Loucy (cell line): ENCODE measurements at regions not wholly inside any gene's neighbourhood (a gene's known extent, or its start where the extent isn't known, plus 50 kb on each side); places are given as distances from the start of the nearest gene placed in this dataset.
"Not testable (repeated sequence)": the region's sequence is repeated elsewhere in the genome, so short reads cannot be mapped to it uniquely, and the experiment has no call there.

ENCODE experiments used
- H2AFZ ChIP-seq: fragments of 200-600 bp; sonication (generic); 2 replicates; pipeline ENCODE4 v1.6.0; 2016; ENCODE audit warnings: antibody characterized with exemption, mild to moderate bottlenecking, low read length, moderate library complexity
- H3F3A ChIP-seq: fragments of 200-600 bp; 2 replicates; pipeline ENCODE4 v1.6.0; 2016; ENCODE audit warnings: antibody characterized with exemption, low read depth, mild to moderate bottlenecking
- H3K27me3 ChIP-seq: fragments of 200-600 bp; sonication (generic); 2 replicates; pipeline ENCODE4 v1.6.1; 2014; ENCODE audit warnings: low read length, mild to moderate bottlenecking; ENCODE audit not compliant: insufficient read depth, poor library complexity, severe bottlenecking
- H3K36me3 ChIP-seq: fragments of 200-600 bp; sonication (generic); 2 replicates; pipeline ENCODE4 v1.6.1; 2016; ENCODE audit warnings: low read length; ENCODE audit not compliant: insufficient read depth
- H3K4me1 ChIP-seq: fragments of 200-600 bp; sonication (generic); 2 replicates; pipeline ENCODE4 v1.5.1; 2014; ENCODE audit warnings: low read length, mild to moderate bottlenecking; ENCODE audit not compliant: insufficient read depth, poor library complexity, severe bottlenecking
- H3K4me2 ChIP-seq: fragments of 200-600 bp; sonication (generic); 2 replicates; pipeline ENCODE4 v1.6.0; 2014; ENCODE audit warnings: antibody characterized with exemption, low read length, low read depth, mild to moderate bottlenecking; ENCODE audit not compliant: poor library complexity, severe bottlenecking
- H3K4me3 ChIP-seq: fragments of 200-600 bp; sonication (generic); 2 replicates; pipeline ENCODE4 v1.5.1; 2014; ENCODE audit warnings: low read length, mild to moderate bottlenecking, mixed read lengths; ENCODE audit not compliant: poor library complexity, severe bottlenecking
- H3K79me2 ChIP-seq: fragments of 200-600 bp; sonication (generic); 2 replicates; pipeline ENCODE4 v1.6.1; 2014; ENCODE audit warnings: low read length; ENCODE audit not compliant: insufficient read depth
- H3K9ac ChIP-seq: fragments of 200-600 bp; sonication (generic); 2 replicates; pipeline ENCODE4 v1.6.0; 2014; ENCODE audit warnings: mild to moderate bottlenecking, low read depth, low read length, moderate library complexity; ENCODE audit not compliant: poor library complexity, severe bottlenecking
- H3K9me2 ChIP-seq: fragments of 200-600 bp; sonication (generic); replicated peaks from 2 replicates; pipeline ENCODE4 v1.6.1; 2016; ENCODE audit warnings: low read depth, low read length, mixed read lengths
- H3K9me3 ChIP-seq: fragments of 200-600 bp; sonication (generic); 2 replicates; pipeline ENCODE4 v1.6.1; 2014; ENCODE audit warnings: mild to moderate bottlenecking, antibody characterized with exemption, low read length, low read depth; ENCODE audit not compliant: insufficient read depth
- H4K20me1 ChIP-seq: fragments of 200-600 bp; sonication (generic); 2 replicates; pipeline ENCODE4 v1.6.0; 2014; ENCODE audit warnings: antibody characterized with exemption, low read length, mild to moderate bottlenecking; ENCODE audit not compliant: insufficient read depth, poor library complexity, severe bottlenecking
- EZH2phosphoT487 ChIP-seq: fragments of 200-600 bp; IDR thresholded peaks from 2 replicates; pipeline ENCODE4 v1.6.1; 2018; ENCODE audit warnings: antibody characterized with exemption, mild to moderate bottlenecking, moderate library complexity, borderline replicate concordance
- TF ChIP-seq, protein P1 (sequence below): fragments of 200-600 bp; sonication (generic); conservative IDR thresholded peaks from 2 replicates; pipeline ENCODE4 v1.5.1; 2014; ENCODE audit warnings: mild to moderate bottlenecking, antibody characterized with exemption, low read length

GRCh38 chrX:30027636-30028035 lies 187.7 kb upstream of the MAGEB2 start:
- Histone ChIP-seq H3K4me2 (no peak overlapping the region), H3K9me3 (no peaks in the 10 kb centered on the region), H2AFZ (no peak overlapping the region), H3K36me3 (no peaks in the 10 kb centered on the region), H3F3A (no peaks in the 10 kb centered on the region), H3K4me3 (no peak overlapping the region), H3K9ac (no peak overlapping the region), H3K27me3 (no peaks in the 10 kb centered on the region), H3K79me2 (no peaks in the 10 kb centered on the region), H3K9me2 (no peaks in the 10 kb centered on the region), H4K20me1 (no peaks in the 10 kb centered on the region), H3K4me1 (no peaks in the 10 kb centered on the region)
- TF ChIP-seq EZH2phosphoT487, result no peak

DNA sequence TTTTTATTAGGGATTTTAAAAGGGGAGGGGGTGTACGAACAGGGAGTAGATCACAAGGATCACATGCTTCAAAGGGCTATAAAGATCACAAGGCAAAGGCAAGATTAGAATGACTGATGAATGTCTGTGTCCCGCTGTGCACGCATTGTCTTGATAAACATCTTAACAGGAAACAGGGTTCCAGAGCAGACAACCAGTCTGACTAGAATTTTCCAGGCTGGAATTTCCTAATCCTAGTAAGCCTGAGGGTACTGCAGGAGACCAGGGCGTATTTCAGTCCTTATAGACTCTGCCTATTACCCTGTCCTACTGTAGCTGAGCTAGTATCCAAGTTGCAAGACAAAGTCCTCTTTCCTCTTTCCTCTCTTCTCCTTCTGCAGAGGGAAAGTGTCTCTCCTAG lies 179.0 kb upstream of the MAGEB2 start:
- H3K4me1 ChIP-seq, H2AFZ ChIP-seq, H4K20me1 ChIP-seq, H3K79me2 ChIP-seq, H3K27me3 ChIP-seq, H3K4me2 ChIP-seq, H3K9me2 ChIP-seq, H3K4me3 ChIP-seq, H3F3A ChIP-seq, H3K9ac ChIP-seq, H3K36me3 ChIP-seq, H3K9me3 ChIP-seq: not testable (repeated sequence)

DNA sequence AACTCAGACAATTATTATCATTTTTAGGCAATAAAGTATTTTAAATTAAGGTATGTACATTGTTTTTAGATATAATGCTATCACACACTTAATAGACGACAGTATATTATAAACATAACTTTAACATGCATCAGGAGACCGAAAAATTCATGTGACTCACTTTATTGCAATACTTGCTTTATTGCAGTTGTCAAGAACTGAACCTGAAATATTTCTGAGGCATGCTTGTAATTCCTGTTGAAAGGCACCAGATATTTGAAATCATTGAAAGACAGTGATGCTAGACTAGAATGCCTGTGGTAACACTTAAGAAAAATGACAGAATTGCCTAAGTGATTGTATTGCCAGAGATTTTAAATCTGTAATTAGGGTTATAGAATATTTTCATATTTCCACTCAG lies 175.6 kb upstream of the MAGEB2 start:
- H4K20me1 ChIP-seq, result no peaks in the 10 kb centered on the region
- no peaks in the 10 kb centered on the region for H3K27me3 ChIP-seq
- H3K9me2 ChIP-seq, result no peaks in the 10 kb centered on the region
- no peak overlapping the region for H3K9ac ChIP-seq
- no peaks in the 10 kb centered on the region for H3K79me2 ChIP-seq
- H3K4me1 ChIP-seq, result no peaks in the 10 kb centered on the region
- TF ChIP-seq EZH2phosphoT487, result no peak
- TF ChIP-seq, protein P1, sequence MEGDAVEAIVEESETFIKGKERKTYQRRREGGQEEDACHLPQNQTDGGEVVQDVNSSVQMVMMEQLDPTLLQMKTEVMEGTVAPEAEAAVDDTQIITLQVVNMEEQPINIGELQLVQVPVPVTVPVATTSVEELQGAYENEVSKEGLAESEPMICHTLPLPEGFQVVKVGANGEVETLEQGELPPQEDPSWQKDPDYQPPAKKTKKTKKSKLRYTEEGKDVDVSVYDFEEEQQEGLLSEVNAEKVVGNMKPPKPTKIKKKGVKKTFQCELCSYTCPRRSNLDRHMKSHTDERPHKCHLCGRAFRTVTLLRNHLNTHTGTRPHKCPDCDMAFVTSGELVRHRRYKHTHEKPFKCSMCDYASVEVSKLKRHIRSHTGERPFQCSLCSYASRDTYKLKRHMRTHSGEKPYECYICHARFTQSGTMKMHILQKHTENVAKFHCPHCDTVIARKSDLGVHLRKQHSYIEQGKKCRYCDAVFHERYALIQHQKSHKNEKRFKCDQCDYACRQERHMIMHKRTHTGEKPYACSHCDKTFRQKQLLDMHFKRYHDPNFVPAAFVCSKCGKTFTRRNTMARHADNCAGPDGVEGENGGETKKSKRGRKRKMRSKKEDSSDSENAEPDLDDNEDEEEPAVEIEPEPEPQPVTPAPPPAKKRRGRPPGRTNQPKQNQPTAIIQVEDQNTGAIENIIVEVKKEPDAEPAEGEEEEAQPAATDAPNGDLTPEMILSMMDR, result no peak
- H3K9me3 ChIP-seq, result no peaks in the 10 kb centered on the region
- H3K4me3 ChIP-seq, result no peak overlapping the region
- H3K4me2 ChIP-seq, result no peak overlapping the region
- H3F3A ChIP-seq, result no peaks in the 10 kb centered on the region
- no peak overlapping the region for H2AFZ ChIP-seq
- H3K36me3 ChIP-seq, result no peaks in the 10 kb centered on the region

GRCh38 chrX:30060718-30061117 lies 154.6 kb upstream of the MAGEB2 start:
- Histone ChIP-seq H3K9me2 (no peaks in the 10 kb centered on the region), H3F3A (no peaks in the 10 kb centered on the region), H3K9ac (no peak overlapping the region), H3K4me3 (no peak overlapping the region), H3K4me2 (no peak overlapping the region), H4K20me1 (no peaks in the 10 kb centered on the region), H3K27me3 (no peaks in the 10 kb centered on the region), H3K9me3 (no peaks in the 10 kb centered on the region), H3K79me2 (no peaks in the 10 kb centered on the region), H2AFZ (no peak overlapping the region), H3K4me1 (no peaks in the 10 kb centered on the region), H3K36me3 (no peaks in the 10 kb centered on the region)
- TF ChIP-seq, protein P1, result peak; percentile 58
- no peak for TF ChIP-seq EZH2phosphoT487
